IMR-90 (cell line): ENCODE measurements at regions not wholly inside any gene's neighbourhood (a gene's known extent, or its start where the extent isn't known, plus 50 kb on each side); places are given as distances from the start of the nearest gene placed in this dataset.

Experiments
- ATAC-seq: fragments of 200-7000 bp; cut with Tn5 transposase; 2 replicates; pipeline ENCODE4 v1.9.1; 2020; ENCODE audit warnings: low read depth, mild to moderate bottlenecking, moderate library complexity
- BruUV-seq: library from RNA; stranded (reverse); fragments of 400-500 nt; replicated peaks from 2 replicates; lab custom pipeline; 2021; lab: Mats Ljungman, UMichigan
- CTCF ChIA-PET: fragments of 300-600 bp; formaldehyde crosslinking; extraction: SDS; loops from one replicate; lab custom pipeline; 2021; ENCODE audit warnings: antibody characterized with exemption; lab: Yijun Ruan, JAX
- POLR2A ChIA-PET: fragments of 300-600 bp; sonication (Branson Sonifier 250); formaldehyde crosslinking; loops from one replicate; lab custom pipeline; 2022; ENCODE audit warnings: antibody characterized with exemption; ENCODE audit not compliant: unreplicated experiment; lab: Charles Lee
- DNase-seq: peaks from one replicate; pipeline ENCODE4 v3.0.0; 2013
- H2AFZ ChIP-seq: replicated peaks from 2 replicates; pipeline ENCODE3; 2013; ENCODE audit warnings: low read length, mild to moderate bottlenecking; ENCODE audit not compliant: poor library complexity
- H2AK5ac ChIP-seq: 2 replicates; pipeline ENCODE4 v1.6.1; 2013; ENCODE audit warnings: low read depth, low read length, inconsistent platforms
- H2AK9ac ChIP-seq: replicated peaks from 2 replicates; pipeline ENCODE3; 2013; ENCODE audit warnings: mild to moderate bottlenecking, low read depth, low read length, moderate library complexity; ENCODE audit not compliant: poor library complexity
- H2BK120ac ChIP-seq: 2 replicates; pipeline ENCODE4 v1.6.1; 2013; ENCODE audit warnings: low read depth, low read length, inconsistent platforms
- H2BK15ac ChIP-seq: 3 replicates; pipeline ENCODE4 v1.6.1; 2013; ENCODE audit warnings: low read depth, low read length, inconsistent platforms
- H2BK20ac ChIP-seq: 2 replicates; pipeline ENCODE4 v1.6.1; 2013; ENCODE audit warnings: low read depth, mild to moderate bottlenecking, inconsistent platforms, low read length, moderate library complexity
- H2BK5ac ChIP-seq: 2 replicates; pipeline ENCODE4 v1.6.1; 2013; ENCODE audit warnings: mild to moderate bottlenecking, low read depth, low read length, inconsistent platforms; ENCODE audit not compliant: poor library complexity, severe bottlenecking
- H3K14ac ChIP-seq: replicated peaks from 2 replicates; pipeline ENCODE4 v1.6.1; 2013; ENCODE audit warnings: low read depth, low read length, inconsistent platforms
- H3K18ac ChIP-seq: 2 replicates; pipeline ENCODE4 v1.6.1; 2013; ENCODE audit warnings: low read depth, low read length, control low read depth
- H3K23ac ChIP-seq: 2 replicates; pipeline ENCODE4 v1.6.1; 2013; ENCODE audit warnings: low read depth, low read length, inconsistent platforms
- H3K27ac ChIP-seq: 2 replicates; pipeline ENCODE4 v1.5.1; 2013; ENCODE audit warnings: mild to moderate bottlenecking, control low read depth, low read length; ENCODE audit not compliant: insufficient read depth
- H3K27me3 ChIP-seq: 2 replicates; pipeline ENCODE4 v1.6.1; 2013; ENCODE audit warnings: low read length; ENCODE audit not compliant: control insufficient read depth, insufficient read depth
- H3K36me3 ChIP-seq: 2 replicates; pipeline ENCODE4 v1.6.1; 2013; ENCODE audit warnings: low read length, mixed read lengths; ENCODE audit not compliant: control insufficient read depth, insufficient read depth
- H3K4ac ChIP-seq: 2 replicates; pipeline ENCODE4 v1.6.1; 2013; ENCODE audit warnings: low read depth, low read length, inconsistent platforms
- H3K4me1 ChIP-seq: 2 replicates; pipeline ENCODE4 v1.6.1; 2013; ENCODE audit warnings: low read length, mixed read lengths; ENCODE audit not compliant: control insufficient read depth, insufficient read depth
- H3K4me2 ChIP-seq: 2 replicates; pipeline ENCODE4 v1.6.1; 2013; ENCODE audit warnings: low read depth, mild to moderate bottlenecking, control low read depth, low read length, moderate library complexity
- H3K4me3 ChIP-seq: 2 replicates; pipeline ENCODE4 v1.5.1; 2013; ENCODE audit warnings: low read depth, mild to moderate bottlenecking, control low read depth, low read length, moderate library complexity; ENCODE audit not compliant: insufficient read depth
- H3K56ac ChIP-seq: 2 replicates; pipeline ENCODE4 v1.6.1; 2013; ENCODE audit warnings: low read length, inconsistent platforms; ENCODE audit not compliant: insufficient read depth; ENCODE audit errors: extremely low read depth
- H3K79me1 ChIP-seq, 2 experiments: 2 replicates each; pipeline ENCODE4 v1.6.1; 2013; ENCODE audit warnings: low read length in 2 of 2, inconsistent platforms in 1 of 2, low read depth in 1 of 2
- H3K9ac ChIP-seq: 2 replicates; pipeline ENCODE4 v1.6.1; 2013; ENCODE audit warnings: low read depth, low read length, control low read depth
- H3K9me1 ChIP-seq: 2 replicates; pipeline ENCODE4 v1.6.1; 2013; ENCODE audit warnings: low read length, inconsistent platforms; ENCODE audit not compliant: insufficient read depth
- H3K9me3 ChIP-seq: 2 replicates; pipeline ENCODE4 v1.6.1; 2013; ENCODE audit warnings: low read length; ENCODE audit not compliant: control insufficient read depth, insufficient read depth
- H4K20me1 ChIP-seq: 2 replicates; pipeline ENCODE4 v1.6.1; 2013; ENCODE audit warnings: low read length, inconsistent platforms; ENCODE audit not compliant: insufficient read depth
- H4K5ac ChIP-seq: 2 replicates; pipeline ENCODE4 v1.6.1; 2013; ENCODE audit warnings: mild to moderate bottlenecking, low read depth, low read length, control low read depth
- H4K8ac ChIP-seq, 2 experiments: 2 replicates each; pipeline ENCODE4 v1.6.1; 2013; ENCODE audit warnings: low read depth in 2 of 2, low read length in 2 of 2, control low read depth in 1 of 2, inconsistent platforms in 1 of 2
- H4K91ac ChIP-seq: 2 replicates; pipeline ENCODE4 v1.6.1; 2013; ENCODE audit warnings: low read depth, low read length, inconsistent platforms; ENCODE audit not compliant: insufficient read depth
- CEBPB ChIP-seq: IDR thresholded peaks from 2 replicates; pipeline ENCODE4 v1.6.1; 2012; ENCODE audit warnings: low read depth, low read length, improper control_type of control experiment
- CHD1 ChIP-seq: IDR thresholded peaks from 2 replicates; pipeline ENCODE4 v1.6.1; 2012; ENCODE audit warnings: low read depth, low read length, improper control_type of control experiment
- CTCF ChIP-seq: conservative IDR thresholded peaks from 2 replicates; pipeline ENCODE4 v1.5.1; 2012; ENCODE audit warnings: mild to moderate bottlenecking, low read depth, low read length, improper control_type of control experiment
- MXI1 ChIP-seq: IDR thresholded peaks from 2 replicates; pipeline ENCODE4 v1.6.1; 2012; ENCODE audit warnings: low read depth, mild to moderate bottlenecking, low read length, moderate library complexity, borderline replicate concordance
- NFE2L2 ChIP-seq: fragments of 150-350 bp; IDR thresholded peaks from 2 replicates; pipeline ENCODE4 v1.6.1; 2016; ENCODE audit warnings: low read depth, mild to moderate bottlenecking, low read length
- POLR2A ChIP-seq: IDR thresholded peaks from 2 replicates; pipeline ENCODE4 v1.6.1; 2012; ENCODE audit warnings: mild to moderate bottlenecking, low read depth, low read length
- RAD21 ChIP-seq: IDR thresholded peaks from 2 replicates; pipeline ENCODE4 v1.6.1; 2012; ENCODE audit warnings: low read length, improper control_type of control experiment
- RCOR1 ChIP-seq: IDR thresholded peaks from 2 replicates; pipeline ENCODE4 v1.6.1; 2012; ENCODE audit warnings: mild to moderate bottlenecking, low read length, improper control_type of control experiment; ENCODE audit not compliant: insufficient replicate concordance
- RFX5 ChIP-seq: IDR thresholded peaks from 2 replicates; pipeline ENCODE4 v1.8.0; 2012; ENCODE audit warnings: low read depth, mild to moderate bottlenecking, low read length, moderate library complexity
- WGBS, 2 experiments: methylation state at CpG; one replicate each; pipeline versions ENCODE4 v1.1.5 to v1.1.7; 2013; ENCODE audit warnings: missing lambda C conversion rate in 2 of 2; ENCODE audit not compliant: insufficient read length in 1 of 2; ENCODE audit errors: extremely low coverage in 2 of 2; 5-methylcytosine and 5-hydroxymethylcytosine counted together
- dilution Hi-C: fragments of 300-500 bp; cut with HindIII; formaldehyde crosslinking; loops from one replicate; pipeline ENCODE4 v1.14.3; 2018; ENCODE audit warnings: low sequenced_read_pairs; ENCODE audit not compliant: unreplicated experiment
- in situ Hi-C: fragments of 300-500 bp; cut with MboI; formaldehyde crosslinking; loops from 3 replicates; pipeline ENCODE4 v1.14.3; 2019; ENCODE audit warnings: low sequenced_read_pairs, inconsistent platforms, mixed read lengths
- intact Hi-C: fragments of 100-400 bp; cut with micrococcal nuclease; formaldehyde crosslinking; loops from 2 replicates; pipeline ENCODE4 v1.10.0; 2022

GRCh38 chr5:166909926-166910325 lies 1381.5 kb upstream of the WWC1 start:
- H2BK15ac ChIP-seq, result no peak overlapping the region
- DNase-seq (no peak), ATAC-seq (no peak)
- POLR2A ChIA-PET, result no interaction called here
- dilution Hi-C loops, result no loop called here
- H4K8ac ChIP-seq, result no peak overlapping the region
- BruUV-seq, result no TSS peak
- in situ Hi-C loops, result no loop called here
- no peaks in the 10 kb centered on the region for H3K27me3 ChIP-seq
- no peak overlapping the region for H2BK5ac ChIP-seq
- H4K91ac ChIP-seq, result no peak overlapping the region
- no peak overlapping the region for H3K9ac ChIP-seq
- intact Hi-C loops, result no loop called here
- H2AFZ ChIP-seq, result no peak overlapping the region
- H2AK5ac ChIP-seq, result no peak overlapping the region
- H3K4me3 ChIP-seq, result no peak overlapping the region
- no peak overlapping the region for H3K56ac ChIP-seq
- no peak overlapping the region for H2BK120ac ChIP-seq
- no peak overlapping the region for H2BK20ac ChIP-seq
- H3K4ac ChIP-seq, result no peak overlapping the region
- H3K23ac ChIP-seq, result no peak overlapping the region
- no peak overlapping the region for H3K27ac ChIP-seq
- no peak overlapping the region for H3K4me2 ChIP-seq
- H3K18ac ChIP-seq, result no peak overlapping the region
- CTCF ChIA-PET, result no interaction called here
- no peaks in the 10 kb centered on the region for H4K20me1 ChIP-seq
- no peak for TF ChIP-seq NFE2L2
- TF ChIP-seq POLR2A, result no peak
- no peak for TF ChIP-seq CHD1
- TF ChIP-seq RAD21, result no peak
- TF ChIP-seq MXI1, result no peak
- TF ChIP-seq RCOR1, result no peak
- TF ChIP-seq CEBPB, result no peak
- no peak for TF ChIP-seq RFX5
- no peak for TF ChIP-seq CTCF
- H3K79me1 ChIP-seq, result no peaks in the 10 kb centered on the region
- WGBS, 2 experiments, result no CpG with 5 or more reads among the region's 2 CpGs
- no peak overlapping the region for H2AK9ac ChIP-seq
- no peaks in the 10 kb centered on the region for H3K9me1 ChIP-seq
- no peak overlapping the region for H3K14ac ChIP-seq
- peaks cover 4% of the 10 kb centered on the region; the same call in 1 of the 2 replicates for H3K9me3 ChIP-seq
- H3K36me3 ChIP-seq, result no peaks in the 10 kb centered on the region
- no peaks in the 10 kb centered on the region for H3K4me1 ChIP-seq
- H4K5ac ChIP-seq, result no peak overlapping the region
